Endothelial cell (in vitro differentiated cells): ENCODE measurements at regions not wholly inside any gene's neighbourhood (a gene's known extent, or its start where the extent isn't known, plus 50 kb on each side); places are given as distances from the start of the nearest gene placed in this dataset.

Experiments used
- DNase-seq: peaks from one replicate; pipeline ENCODE4 v3.0.0; 2021; ENCODE audit warnings: low spot score
- H3K27ac Mint-ChIP-seq: one replicate; pipeline ENCODE4 v1.8.0; 2021; ENCODE audit warnings: mixed read lengths, inconsistent platforms; ENCODE audit not compliant: unreplicated experiment
- H3K27me3 Mint-ChIP-seq: one replicate; pipeline ENCODE4 v1.8.0; 2021; ENCODE audit warnings: mild to moderate bottlenecking, moderate library complexity, mixed read lengths, inconsistent platforms; ENCODE audit not compliant: unreplicated experiment
- H3K36me3 Mint-ChIP-seq: one replicate; pipeline ENCODE4 v1.8.0; 2021; ENCODE audit warnings: mild to moderate bottlenecking, low read depth, mixed read lengths, inconsistent platforms; ENCODE audit not compliant: unreplicated experiment
- H3K4me1 Mint-ChIP-seq: one replicate; pipeline ENCODE4 v1.8.0; 2021; ENCODE audit warnings: mild to moderate bottlenecking, mixed read lengths, inconsistent platforms; ENCODE audit not compliant: unreplicated experiment
- H3K4me3 Mint-ChIP-seq: one replicate; pipeline ENCODE4 v1.8.0; 2021; ENCODE audit warnings: mild to moderate bottlenecking, mixed read lengths, inconsistent platforms; ENCODE audit not compliant: unreplicated experiment
- H3K9me3 Mint-ChIP-seq: one replicate; pipeline ENCODE4 v1.8.0; 2021; ENCODE audit warnings: mixed read lengths, inconsistent platforms; ENCODE audit not compliant: unreplicated experiment
- TF ChIP-seq, protein P1 (sequence below): fragments of 200-600 bp; sonication (generic); IDR thresholded peaks from one replicate; pipeline ENCODE4 v1.5.0; 2021; ENCODE audit warnings: antibody characterized with exemption; ENCODE audit not compliant: unreplicated experiment

- no peaks in the 10 kb centered on the region for H3K9me3 Mint-ChIP-seq
- TF ChIP-seq, protein P1, sequence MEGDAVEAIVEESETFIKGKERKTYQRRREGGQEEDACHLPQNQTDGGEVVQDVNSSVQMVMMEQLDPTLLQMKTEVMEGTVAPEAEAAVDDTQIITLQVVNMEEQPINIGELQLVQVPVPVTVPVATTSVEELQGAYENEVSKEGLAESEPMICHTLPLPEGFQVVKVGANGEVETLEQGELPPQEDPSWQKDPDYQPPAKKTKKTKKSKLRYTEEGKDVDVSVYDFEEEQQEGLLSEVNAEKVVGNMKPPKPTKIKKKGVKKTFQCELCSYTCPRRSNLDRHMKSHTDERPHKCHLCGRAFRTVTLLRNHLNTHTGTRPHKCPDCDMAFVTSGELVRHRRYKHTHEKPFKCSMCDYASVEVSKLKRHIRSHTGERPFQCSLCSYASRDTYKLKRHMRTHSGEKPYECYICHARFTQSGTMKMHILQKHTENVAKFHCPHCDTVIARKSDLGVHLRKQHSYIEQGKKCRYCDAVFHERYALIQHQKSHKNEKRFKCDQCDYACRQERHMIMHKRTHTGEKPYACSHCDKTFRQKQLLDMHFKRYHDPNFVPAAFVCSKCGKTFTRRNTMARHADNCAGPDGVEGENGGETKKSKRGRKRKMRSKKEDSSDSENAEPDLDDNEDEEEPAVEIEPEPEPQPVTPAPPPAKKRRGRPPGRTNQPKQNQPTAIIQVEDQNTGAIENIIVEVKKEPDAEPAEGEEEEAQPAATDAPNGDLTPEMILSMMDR = no peak
- no peaks in the 10 kb centered on the region for H3K36me3 Mint-ChIP-seq
- no peak for DNase-seq
- no peak overlapping the region for H3K4me3 Mint-ChIP-seq
- no peak overlapping the region for H3K27ac Mint-ChIP-seq
- H3K4me1 Mint-ChIP-seq = peaks cover 9% of the 10 kb centered on the region
- H3K27me3 Mint-ChIP-seq = no peaks in the 10 kb centered on the region
Measured at GRCh38 chr4:158015241-158015640, 157.6 kb downstream of the GASK1B start.

GRCh38 chr4:158013858-158014257 is 159.0 kb downstream of the GASK1B start:
- Mint-ChIP-seq H3K4me1 (peaks cover 8% of the 10 kb centered on the region), H3K4me3 (no peak overlapping the region), H3K36me3 (no peaks in the 10 kb centered on the region), H3K9me3 (no peaks in the 10 kb centered on the region), H3K27ac (no peak overlapping the region), H3K27me3 (no peaks in the 10 kb centered on the region)
- TF ChIP-seq, protein P1 = no peak
- DNase-seq = no peak

- TF ChIP-seq, protein P1 = no peak
- Mint-ChIP-seq H3K9me3 (no peaks in the 10 kb centered on the region), H3K4me1 (peaks cover 26% of the 10 kb centered on the region)
Measured at GRCh38 chr4:158010361-158010760, 162.5 kb downstream of the GASK1B start.

GRCh38 chr4:158008551-158009218 is 164.1 kb downstream of the GASK1B start:
- TF ChIP-seq, protein P1 = no peak
- Mint-ChIP-seq H3K27me3 (no peaks in the 10 kb centered on the region), H3K36me3 (no peaks in the 10 kb centered on the region), H3K4me3 (no peak overlapping the region), H3K9me3 (no peaks in the 10 kb centered on the region), H3K4me1 (peaks cover 40% of the 10 kb centered on the region), H3K27ac (peak overlapping the region; percentile 57)
- no peak for DNase-seq

More at GRCh38 chr4:158010361-158010760, 162.5 kb downstream of the GASK1B start:
- no peak overlapping the region for H3K4me3 Mint-ChIP-seq
- no peaks in the 10 kb centered on the region for H3K36me3 Mint-ChIP-seq
- no peaks in the 10 kb centered on the region for H3K27me3 Mint-ChIP-seq
- DNase-seq = no peak
- no peak overlapping the region for H3K27ac Mint-ChIP-seq

GRCh38 chr4:158007566-158007965 is 165.3 kb downstream of the GASK1B start:
- H3K27me3 Mint-ChIP-seq = no peaks in the 10 kb centered on the region

More at GRCh38 chr4:158007566-158007965, 165.3 kb downstream of the GASK1B start:
- Mint-ChIP-seq H3K9me3 (no peaks in the 10 kb centered on the region), H3K4me1 (peaks cover 40% of the 10 kb centered on the region), H3K36me3 (no peaks in the 10 kb centered on the region), H3K4me3 (no peak overlapping the region), H3K27ac (peak overlapping the region; percentile 69)
- no peak for DNase-seq
- TF ChIP-seq, protein P1 = no peak
